Thyroid gland (tissue), 4 donors: ENCODE measurements at regions not wholly inside any gene's neighbourhood (a gene's known extent, or its start where the extent isn't known, plus 50 kb on each side); places are given as distances from the start of the nearest gene placed in this dataset.

Experiments used
- POLR2A ChIP-seq, 2 donors: fragments of 450-650 bp; IDR thresholded peaks; one replicate each; pipeline ENCODE4 v1.6.1; 2017; ENCODE audit warnings: antibody characterized with exemption in 2 of 2, mild to moderate bottlenecking in 2 of 2, moderate library complexity in 1 of 2
- TF ChIP-seq, protein P1 (sequence below), 6 experiments: fragments of 200-600 bp in 3 of 6; fragments of 450-650 bp in 3 of 6; sonication (generic) in 3 of 6; IDR thresholded peaks; one replicate each; pipeline ENCODE4 v1.5.1; 2016 to 2019; ENCODE audit warnings: antibody characterized with exemption in 6 of 6, mild to moderate bottlenecking in 2 of 6, inconsistent platforms in 1 of 6, moderate library complexity in 1 of 6

DNA sequence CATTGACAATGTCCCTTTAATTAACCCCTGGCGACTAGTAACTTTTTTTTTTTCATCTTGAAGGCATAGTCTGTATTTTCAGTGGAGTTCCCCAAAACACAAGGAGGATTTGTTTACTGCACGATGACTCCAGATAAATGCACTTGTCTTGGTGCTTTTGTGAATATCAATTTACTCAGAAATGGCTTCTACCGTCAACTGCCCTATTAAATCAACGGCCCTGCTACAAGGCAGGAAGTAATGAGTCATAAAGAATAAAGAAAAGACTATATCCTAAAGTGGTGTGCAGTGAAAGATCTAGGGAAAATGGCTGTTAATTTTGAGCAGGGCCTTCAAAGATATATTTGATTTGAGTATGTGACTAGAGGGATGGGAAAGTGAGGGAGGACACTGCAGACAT lies 388.3 kb upstream of the CHD1 start:
- TF ChIP-seq, protein P1, sequence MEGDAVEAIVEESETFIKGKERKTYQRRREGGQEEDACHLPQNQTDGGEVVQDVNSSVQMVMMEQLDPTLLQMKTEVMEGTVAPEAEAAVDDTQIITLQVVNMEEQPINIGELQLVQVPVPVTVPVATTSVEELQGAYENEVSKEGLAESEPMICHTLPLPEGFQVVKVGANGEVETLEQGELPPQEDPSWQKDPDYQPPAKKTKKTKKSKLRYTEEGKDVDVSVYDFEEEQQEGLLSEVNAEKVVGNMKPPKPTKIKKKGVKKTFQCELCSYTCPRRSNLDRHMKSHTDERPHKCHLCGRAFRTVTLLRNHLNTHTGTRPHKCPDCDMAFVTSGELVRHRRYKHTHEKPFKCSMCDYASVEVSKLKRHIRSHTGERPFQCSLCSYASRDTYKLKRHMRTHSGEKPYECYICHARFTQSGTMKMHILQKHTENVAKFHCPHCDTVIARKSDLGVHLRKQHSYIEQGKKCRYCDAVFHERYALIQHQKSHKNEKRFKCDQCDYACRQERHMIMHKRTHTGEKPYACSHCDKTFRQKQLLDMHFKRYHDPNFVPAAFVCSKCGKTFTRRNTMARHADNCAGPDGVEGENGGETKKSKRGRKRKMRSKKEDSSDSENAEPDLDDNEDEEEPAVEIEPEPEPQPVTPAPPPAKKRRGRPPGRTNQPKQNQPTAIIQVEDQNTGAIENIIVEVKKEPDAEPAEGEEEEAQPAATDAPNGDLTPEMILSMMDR (IDR thresholded peaks at IDR 0.05) = no peak
- no peak for TF ChIP-seq POLR2A (IDR thresholded peaks at IDR 0.05)
